ENCODE measurements at regions not wholly inside any gene's neighbourhood (a gene's known extent, or its start where the extent isn't known, plus 50 kb on each side); places are given as distances from the start of the nearest gene placed in this dataset.

DNA sequence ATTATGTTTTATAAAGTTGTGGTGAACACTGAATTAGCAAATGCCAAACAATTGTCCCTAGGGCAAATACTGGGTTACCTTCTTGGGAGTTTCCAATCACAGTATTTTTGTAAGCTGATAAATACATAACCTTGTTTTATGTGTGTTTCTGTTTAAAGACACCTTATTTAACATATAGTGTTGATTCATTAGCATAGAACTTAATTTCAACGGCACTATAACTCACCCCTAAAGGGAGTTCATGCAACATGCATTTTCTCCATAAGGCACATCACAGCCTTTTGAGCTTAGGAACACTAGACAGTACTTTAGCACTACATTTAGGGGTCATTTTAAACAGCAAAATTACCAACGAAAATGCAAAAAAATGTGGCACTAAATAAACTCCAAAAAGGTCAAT, 74.2 kb upstream of the TYRP1 start:
- TF ChIP-seq, protein P1, sequence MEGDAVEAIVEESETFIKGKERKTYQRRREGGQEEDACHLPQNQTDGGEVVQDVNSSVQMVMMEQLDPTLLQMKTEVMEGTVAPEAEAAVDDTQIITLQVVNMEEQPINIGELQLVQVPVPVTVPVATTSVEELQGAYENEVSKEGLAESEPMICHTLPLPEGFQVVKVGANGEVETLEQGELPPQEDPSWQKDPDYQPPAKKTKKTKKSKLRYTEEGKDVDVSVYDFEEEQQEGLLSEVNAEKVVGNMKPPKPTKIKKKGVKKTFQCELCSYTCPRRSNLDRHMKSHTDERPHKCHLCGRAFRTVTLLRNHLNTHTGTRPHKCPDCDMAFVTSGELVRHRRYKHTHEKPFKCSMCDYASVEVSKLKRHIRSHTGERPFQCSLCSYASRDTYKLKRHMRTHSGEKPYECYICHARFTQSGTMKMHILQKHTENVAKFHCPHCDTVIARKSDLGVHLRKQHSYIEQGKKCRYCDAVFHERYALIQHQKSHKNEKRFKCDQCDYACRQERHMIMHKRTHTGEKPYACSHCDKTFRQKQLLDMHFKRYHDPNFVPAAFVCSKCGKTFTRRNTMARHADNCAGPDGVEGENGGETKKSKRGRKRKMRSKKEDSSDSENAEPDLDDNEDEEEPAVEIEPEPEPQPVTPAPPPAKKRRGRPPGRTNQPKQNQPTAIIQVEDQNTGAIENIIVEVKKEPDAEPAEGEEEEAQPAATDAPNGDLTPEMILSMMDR (IDR thresholded peaks at IDR 0.05) = no peak
- TF ChIP-seq POLR2A (IDR thresholded peaks at IDR 0.05) = no peak
